ENCODE measurements at regions not wholly inside any gene's neighbourhood (a gene's known extent, or its start where the extent isn't known, plus 50 kb on each side); places are given as distances from the start of the nearest gene placed in this dataset.

DNA sequence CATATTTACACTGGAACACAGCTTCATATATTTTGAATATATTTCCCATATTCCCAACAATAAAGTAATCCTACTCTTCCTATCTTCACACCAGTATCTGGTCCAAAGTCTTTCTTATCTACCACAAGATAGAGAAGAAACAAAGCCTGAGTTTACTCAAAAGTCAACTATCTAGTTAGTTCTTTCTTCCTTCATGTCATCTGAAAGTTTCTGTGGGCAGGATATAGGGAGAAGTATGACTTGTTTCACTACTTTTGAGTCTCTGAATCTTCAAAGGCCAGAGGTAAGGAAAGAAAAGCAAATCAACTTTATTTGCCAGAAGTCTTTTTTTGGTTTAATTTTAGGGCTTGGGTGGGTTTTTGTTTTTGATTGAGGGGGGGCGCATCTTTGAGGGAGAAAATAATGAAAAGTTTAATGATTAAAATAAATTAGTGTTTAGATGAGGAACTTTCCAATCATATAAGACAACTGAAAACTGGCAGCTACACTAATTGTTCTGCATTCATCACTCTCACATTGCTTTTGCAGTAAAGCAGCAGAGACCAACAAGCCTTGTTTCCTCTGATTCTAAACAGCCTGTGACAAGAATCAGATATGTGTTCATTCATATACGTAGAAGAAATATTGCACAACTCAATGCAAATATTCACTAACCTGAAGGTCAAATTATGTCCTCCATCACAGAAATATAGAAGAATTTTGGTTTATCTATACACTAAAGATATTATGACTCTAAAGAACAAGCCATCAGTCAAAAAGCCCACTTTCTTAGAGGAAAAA is 421.4 kb downstream of the SHQ1 start:
- no peak for DNase-seq

DNA sequence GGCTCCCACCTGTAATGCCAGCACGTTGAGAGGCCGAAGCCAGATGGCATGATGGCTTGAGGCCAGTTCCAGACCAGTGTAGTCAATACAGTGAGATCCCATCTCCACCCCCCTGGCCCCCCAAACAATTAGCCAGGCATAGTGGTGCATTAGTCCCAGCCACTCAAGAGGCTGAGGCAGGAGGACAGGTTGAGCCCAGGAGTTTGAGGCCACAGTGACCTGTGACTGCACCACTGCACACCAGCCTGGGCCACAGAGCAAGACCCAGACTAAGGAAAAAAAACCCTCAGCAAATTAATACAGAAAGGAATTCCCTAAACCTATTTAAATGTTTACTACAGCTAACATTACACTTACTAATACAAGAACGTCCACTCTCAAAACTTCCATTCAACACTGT is 424.6 kb downstream of the SHQ1 start:
- DNase-seq = no peak

DNA sequence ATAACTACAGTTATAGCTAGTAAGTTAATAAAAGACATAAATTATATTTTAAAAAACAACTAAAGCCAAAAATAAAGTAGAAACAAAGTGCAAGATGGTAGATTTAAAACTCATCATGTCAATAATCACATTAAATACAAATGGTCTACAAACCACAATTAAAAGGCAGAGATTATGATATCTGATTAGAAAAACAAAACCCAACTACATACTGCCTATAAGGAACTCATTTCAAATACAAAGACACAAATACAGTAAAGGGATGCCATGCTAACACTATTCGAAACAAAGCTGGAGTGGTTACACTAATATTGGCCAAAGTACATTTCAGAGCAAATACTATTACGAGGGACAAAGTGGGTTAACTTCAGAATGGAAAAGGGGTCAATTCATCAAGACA is 426.5 kb downstream of the SHQ1 start:
- no peak for DNase-seq

DNA sequence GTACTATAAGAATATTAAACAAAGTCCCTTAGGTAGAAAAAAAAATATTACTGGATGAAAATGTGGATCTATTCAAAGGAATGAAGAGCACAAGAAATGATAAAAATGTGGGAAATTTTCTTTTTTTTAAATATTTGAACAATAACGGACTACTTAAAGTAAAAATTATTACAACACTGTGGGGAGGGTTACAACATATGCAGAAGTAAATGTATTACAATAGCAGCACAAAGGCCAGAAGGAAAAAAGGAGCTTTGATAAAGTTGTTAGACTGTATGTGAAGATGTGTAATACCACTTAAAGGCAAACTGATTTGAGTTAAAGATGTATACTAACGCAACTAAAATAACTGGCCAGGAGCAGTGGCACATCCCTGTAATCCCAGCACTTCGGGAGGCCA is 427.1 kb downstream of the SHQ1 start:
- no peak for DNase-seq

DNA sequence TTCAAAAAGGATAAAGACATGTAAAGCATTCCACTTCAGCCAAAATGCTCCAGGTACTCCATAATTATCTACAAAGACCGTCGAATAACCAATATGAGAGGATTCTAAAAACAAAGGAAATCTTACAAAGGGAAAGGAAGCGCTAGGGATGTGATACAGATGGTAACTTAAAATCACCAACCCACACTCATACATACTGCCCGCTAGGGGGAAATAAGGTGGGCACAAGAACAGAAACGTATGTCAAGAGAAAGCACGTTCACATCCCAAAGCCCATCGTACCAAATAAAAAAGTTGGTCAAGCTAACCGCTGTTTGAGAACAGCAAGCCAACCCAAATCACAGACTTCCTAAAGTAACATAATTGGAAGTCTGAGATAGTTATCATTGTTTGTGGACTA is 429.4 kb downstream of the SHQ1 start:
- no peak for DNase-seq

DNA sequence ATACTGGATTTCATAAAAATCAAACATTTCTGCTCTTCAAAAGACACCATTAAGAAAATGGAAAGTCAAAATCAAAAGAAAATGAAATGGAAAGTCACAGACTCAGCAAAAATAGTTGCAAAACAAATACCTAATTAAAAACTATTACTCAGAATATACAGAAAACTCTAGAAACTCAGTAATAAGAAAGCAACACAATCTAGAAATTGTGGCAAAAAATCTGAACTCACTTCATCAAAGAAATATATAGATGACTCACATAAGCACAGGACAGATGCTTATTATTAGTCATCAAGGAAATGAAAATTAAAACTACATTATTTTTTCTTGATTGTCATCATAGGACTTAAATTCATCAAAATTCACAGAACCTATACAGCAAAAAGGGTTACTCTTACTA is 430.0 kb downstream of the SHQ1 start:
- DNase-seq = no peak

DNA sequence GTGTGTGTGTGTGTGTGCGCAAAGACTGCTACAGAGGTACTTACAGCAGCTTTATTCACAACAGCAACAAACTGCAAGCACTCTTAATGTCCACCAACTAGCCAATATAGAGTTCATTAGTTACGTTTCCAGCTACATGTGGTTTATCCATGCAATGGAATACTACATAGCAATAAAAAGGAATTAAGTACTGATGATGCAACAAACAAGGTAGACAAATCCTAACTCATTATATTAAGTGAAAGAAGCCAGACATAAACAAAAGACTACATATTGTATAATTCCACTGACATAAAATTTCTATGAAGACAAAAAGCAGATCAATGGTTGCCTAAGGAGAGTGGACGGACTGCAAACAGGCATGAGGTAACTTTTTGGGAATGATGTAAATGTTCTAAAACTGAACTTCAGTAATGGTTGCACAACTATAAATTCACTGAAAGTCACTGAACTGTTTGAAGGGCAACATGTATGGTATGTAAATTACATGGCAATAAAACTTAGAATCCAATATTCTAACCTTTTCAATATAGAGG is 433.7 kb downstream of the SHQ1 start:
- no peak for DNase-seq

DNA sequence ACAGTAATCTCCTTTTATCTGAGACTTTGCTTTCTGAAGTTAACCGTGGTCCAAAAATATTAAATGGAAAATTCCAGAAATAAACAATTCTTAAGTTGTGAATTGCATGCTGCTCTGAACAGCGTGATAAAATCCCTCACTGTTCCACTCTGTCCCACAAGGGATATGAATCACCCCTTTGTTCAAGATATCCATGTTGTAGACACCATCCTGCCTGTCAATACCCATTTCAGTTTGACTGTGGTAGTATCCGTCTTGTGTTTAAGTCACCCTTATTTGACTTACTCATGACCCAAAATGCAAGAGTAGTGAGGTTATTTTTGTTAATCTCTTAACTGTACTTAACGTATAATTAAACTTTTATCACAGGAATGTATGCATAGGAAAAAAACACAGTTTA is 435.0 kb downstream of the SHQ1 start:
- no peak for DNase-seq

DNA sequence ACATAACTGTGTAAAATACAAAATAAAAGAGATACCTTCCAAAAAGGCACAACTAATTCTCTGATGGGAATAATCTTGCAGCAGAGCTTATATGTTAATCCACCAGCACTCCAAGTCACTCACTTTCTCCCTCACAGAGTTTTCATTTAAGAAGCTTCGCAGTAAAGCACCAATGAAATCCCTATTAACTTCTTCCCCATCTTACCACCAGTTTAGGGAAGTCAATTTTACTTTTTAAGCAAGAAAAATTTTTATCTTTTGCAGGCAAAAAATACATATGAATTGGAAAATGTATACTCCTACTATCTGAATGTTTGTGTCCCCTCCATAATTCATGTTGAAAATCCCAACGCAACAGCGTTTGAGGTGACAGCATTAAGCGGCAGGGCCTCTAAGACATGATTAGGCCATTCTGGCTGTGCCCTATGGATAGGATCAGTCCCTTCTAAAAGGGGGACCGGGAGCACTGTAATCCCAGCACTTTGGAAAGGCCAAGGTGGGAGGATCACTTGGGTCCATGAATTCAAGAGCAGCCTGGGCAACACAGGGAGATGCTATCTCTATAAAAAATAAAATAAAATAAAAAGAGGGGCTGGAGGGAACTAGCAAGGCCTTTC is 435.8 kb downstream of the SHQ1 start:
- no peak for DNase-seq

DNA sequence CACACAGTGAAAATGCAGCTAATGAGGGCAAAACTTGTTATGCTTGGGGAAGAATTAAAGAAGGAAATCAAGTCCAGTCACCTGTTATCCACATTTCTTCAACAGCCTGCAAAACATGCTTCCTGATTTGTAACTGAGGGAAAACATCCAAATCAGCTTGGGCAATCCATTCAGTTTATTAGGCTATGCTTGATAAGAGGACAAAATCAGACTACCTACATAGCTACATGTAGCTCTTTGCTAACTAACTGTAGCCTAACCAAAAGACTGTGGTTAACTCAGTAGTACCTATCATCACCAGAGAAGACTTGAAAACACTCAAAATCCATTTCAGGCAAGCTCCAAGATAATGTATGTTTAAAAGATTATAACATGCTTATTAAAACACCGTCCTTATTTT is 436.4 kb downstream of the SHQ1 start:
- DNase-seq = no peak

DNA sequence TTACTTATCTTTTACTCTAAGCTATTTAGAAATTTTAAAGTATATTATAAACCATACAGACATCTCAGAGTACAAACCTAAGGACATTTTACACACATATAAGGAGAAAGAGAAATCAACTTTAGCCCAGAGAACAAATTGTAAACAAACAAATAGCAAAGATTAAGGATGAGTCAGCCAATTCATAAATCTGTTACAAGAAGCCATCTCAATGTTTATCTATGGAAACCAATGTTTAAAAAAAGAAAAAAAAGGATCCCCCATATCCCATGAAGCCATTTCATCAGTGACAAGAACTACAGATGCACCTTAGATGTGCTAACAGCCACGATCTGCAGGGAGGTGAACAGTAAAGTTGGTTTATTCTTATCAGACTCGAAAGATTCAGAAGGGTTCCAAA is 437.1 kb downstream of the SHQ1 start:
- no peak for DNase-seq

DNA sequence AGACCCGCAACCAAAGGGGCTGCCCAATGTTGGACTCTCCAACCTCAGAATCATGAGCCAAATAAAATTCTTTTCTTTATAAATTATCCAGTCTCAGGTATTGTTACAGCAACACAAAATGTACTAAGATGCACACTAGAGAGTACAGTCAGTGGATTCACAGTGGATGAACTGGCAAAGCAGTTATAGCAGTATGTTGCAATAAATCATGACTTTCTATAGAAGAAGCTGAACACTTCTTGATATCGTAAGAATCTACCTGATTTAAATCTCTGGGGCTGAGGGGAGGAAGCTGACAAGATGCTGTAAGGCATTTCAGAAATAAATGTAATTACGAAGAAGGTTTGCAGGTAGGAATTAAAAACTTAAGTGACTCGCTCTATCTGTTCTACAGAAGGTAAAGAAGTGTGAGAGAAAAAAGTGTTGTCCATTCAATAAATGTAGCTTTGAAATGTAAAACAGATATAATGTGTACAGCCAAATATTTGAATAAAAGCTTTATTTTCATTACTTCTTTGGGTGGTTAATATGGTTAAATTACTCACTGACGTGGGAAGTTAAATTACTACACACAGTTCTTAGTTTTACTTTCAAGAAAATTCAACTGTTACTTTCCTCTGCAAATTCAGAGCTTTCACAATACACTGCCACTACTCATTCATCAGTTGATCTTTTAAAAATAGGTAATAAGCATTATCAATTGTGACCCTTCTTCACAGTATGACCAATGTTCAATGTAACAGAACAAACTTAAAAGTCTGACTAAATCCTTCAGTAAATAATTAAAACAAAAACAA is 439.1 kb downstream of the SHQ1 start:
- no peak for DNase-seq

DNA sequence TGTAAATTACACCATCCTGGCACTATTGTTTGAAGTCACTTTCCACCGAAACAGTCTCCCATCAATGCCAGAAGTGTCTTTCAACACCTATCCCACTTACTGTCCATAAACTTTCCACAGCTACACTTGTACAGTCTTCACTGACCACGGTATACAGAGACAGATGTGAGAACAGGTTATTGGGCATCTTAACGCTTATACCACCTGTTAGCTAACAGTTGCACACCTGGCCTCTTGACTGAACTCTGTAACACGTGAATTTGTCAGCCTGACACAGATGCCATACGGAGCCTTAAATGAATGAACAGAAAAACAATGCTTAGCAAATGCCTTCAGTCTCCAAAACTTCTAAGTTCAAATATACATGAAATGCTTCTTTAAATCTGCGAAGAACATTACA is 440.5 kb downstream of the SHQ1 start:
- no peak for DNase-seq

DNA sequence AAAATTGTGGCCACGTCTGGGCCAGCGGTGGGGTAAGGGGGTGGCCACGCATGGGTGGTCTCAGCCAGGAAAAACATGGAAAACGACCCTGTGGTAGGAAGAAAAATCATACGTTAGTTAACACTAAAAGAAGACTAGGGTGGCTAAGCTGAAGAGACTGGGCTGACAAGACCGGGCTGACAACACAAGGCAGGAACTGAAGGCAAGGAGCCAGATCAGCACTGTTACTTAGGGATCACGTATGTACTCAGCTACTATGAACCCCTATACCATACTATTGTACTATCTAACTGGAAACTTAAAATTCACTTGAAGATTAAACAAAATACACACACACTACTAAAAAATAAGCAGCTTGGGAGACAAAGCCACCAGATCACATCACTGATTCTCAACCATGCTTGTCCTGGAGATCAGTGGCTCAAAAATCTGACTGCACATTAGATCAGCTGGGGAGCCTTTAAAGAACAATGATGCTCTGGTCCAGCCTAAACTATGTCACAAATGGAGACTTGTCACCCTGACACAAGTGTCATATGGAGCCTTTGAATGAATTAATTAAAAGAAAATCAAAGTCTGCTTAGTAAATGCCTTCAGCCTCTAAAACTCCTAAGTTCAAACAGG is 442.2 kb downstream of the SHQ1 start:
- DNase-seq = no peak

DNA sequence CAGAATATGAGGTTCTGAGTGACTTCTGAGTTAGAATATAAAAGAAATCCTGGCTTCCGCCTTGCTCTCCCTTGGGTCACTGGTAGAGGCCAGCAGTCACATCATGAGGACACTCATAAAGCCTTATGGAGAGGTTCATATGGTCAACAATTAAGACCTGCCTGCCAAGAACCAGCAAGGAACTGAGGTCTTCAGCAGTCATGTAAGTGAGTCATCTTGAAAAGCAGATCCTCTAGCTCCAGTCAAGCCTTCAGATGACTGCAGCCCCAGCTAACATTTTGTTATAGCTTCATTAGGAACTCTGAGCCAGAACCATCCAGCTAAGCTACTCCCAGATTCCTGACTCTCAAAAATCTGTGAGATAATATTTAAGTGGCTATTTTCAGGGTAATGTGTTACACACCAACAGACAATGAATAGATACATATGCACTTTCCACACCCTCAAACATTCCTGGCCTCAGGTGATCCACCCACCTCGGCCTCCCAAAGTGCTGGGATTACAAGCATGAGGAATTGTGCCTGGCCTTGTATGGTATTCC is 447.2 kb downstream of the SHQ1 start:
- no peak for DNase-seq

DNA sequence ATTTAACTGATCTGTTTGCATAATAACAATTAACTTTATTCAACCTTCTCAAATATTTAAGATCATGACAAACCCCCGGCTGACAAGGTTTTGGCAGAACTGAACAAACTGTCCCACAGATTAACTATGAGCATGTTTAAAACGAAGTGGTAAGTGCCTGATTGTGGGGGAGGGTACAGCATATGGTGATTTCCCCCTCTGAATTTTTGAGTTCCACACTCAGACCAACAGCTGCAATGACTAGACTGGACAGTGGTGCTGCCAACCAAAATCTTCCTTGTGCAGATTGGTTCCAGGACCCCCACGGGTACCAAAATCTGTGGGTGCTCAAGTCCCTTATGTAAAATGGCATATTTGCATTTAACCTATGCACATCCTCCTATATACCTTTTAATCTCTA is 449.5 kb downstream of the SHQ1 start:
- no peak for DNase-seq

DNA sequence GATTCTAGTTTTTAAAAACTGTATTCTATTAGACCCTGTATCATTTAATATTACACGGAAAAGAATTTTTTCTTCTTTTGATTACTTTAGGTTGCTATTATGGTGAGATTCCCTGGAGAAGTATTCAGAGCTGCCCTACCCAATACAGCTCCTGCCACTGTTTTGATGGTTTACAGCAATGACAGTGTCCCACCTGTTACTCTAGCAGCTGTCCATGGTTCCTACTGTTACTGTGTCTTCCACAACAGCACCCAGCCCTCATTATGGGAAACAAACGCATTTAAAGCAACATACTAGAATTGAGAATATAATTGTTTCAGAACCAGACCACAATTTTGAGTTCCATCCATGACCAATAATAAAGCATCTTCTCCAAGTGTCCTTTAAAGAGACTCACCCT is 450.7 kb downstream of the SHQ1 start:
- no peak for DNase-seq

DNA sequence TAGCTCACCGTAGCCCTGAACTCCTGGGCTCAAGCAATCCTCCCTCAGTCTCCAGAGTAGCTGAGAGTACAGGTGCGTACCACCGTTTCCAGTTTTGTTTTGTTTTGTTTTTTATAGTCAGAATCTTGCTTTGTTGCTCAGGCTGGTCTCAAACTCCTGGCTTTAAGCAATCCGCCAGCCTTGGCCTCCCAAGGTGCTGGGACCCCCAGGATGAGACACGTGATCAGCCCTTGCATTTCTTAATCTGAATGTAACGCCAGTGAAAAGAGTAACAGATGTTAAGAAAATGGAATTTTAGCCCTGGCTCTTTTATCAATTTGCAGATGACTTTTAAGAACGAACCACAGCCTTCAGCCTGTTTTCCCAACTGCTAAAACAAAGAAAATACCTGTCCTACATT is 451.3 kb downstream of the SHQ1 start:
- no peak for DNase-seq

DNA sequence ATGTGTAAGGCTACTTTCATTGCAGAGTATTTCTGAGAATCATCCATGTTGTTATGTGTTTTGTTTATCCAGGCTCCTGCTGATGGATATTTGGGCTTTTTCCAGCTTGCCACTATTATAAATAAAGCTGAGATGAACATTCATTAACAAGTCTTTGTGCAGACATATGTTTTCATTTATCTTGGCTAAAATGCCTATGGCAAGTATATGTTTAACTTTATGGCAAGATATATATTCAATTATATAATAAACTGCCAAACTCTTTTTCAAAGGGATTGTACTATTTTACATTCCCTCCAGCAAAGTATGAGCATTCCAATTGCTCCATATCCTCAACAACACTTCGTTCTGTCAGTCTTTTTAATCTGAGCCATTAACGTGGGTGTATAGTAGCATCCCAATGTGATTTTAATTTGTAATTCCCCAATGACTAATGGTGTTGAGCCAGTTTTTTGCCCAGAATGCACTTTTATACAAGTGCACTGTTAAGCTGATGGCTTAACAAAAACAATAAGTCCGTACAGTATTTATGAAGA is 452.4 kb downstream of the SHQ1 start:
- no peak for DNase-seq

DNA sequence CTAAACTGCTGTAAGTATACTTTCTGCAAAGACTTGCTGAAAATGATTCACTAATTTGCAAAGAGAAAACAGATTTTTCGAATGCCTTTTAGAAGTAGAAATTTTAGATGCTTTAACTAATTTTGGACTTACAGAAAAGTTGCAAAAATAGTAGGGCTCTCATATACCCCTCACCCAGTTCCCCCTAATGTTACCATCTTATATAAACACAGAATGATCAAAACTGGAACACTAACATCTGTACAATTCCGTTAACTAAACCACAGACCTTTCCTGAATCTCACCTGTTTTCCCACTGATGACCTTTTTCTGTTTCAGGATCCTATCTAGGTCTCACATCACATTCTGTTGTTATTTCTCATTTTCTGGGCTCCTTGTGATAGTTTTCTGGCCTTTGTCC is 454.8 kb downstream of the SHQ1 start:
- DNase-seq = no peak

DNA sequence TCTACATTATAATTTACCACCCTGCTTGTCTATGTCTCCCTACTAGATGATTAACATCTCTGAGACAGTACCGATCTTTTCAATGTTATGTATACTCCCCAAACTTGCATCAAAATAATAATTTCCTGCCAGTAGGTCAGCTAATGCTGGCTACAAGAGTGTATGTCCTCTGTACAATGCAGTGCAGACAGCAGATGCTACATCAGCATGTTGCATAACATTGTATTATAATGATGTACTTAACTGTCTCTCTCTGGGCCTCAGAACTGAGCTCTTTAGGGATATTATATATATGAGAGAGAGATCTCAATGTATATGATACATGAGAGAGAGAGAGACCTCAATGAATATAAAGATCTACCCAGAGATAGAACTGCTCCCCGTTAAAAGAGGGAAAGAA is 456.6 kb downstream of the SHQ1 start:
- DNase-seq = no peak

DNA sequence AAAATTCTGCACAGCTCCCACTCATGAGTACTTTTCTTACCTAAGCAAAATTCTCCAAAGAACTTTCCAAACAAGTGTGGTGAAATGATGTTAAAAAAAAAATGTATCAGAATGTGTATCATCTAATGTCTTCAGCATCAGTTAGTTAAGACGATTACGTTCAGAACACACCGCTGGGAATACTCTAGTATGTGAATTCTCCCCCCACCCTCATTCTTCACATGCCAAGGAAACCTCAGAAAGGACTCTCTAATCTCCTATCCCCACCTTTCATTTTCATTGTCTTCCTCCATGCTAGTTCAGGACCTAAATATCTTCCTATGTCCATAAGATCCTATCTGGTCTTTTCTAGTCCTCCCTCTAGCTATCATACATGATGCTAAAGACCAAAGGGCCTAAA is 457.4 kb downstream of the SHQ1 start:
- no peak for DNase-seq

DNA sequence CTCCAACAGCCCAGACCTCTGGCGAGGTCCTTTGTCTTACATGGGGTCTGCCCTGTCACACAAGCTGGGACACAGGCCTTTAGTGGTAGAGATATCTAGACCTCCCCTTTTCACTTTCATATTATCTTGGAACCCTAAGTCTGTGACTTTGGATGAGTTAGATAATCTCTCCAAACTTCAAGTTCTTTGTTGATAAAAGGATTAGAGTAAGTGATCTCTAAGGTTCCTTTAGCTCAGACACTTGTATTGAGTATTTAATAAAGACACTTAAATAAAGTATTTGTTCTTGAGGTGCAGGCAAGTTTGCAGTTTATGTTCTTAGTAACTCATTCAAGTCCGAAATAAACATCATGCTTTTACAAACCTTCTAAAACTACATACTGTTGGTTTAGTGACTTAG is 459.6 kb downstream of the SHQ1 start:
- no peak for DNase-seq
